HG02588 (cell line): ENCODE measurements at regions not wholly inside any gene's neighbourhood (a gene's known extent, or its start where the extent isn't known, plus 50 kb on each side); places are given as distances from the start of the nearest gene placed in this dataset.

ENCODE experiments used
- ATAC-seq: cut with Tn5 transposase; IDR thresholded peaks from one replicate; pipeline ENCODE4 v1.9.1; 2021; ENCODE audit warnings: mild to moderate bottlenecking, moderate library complexity; ENCODE audit not compliant: unreplicated experiment

DNA sequence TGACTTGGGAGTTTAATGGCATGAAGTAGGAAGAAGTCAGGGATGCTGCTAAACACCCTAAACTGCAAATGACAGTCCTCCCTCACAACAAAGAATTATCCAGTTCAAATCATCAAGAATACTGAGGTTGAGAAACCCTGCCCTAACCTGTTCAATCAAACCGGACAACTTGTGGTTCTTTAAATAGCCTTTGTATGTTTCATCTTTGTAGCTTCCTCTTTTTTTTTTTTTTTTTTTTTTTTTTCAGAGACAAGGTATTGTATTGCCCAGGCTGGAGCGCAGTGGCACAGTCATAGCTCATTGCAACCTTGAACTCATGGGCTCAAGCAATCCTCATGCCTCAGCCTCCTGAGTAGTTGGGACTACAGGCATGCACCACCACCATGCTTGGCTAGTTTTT is 52.5 kb upstream of the TTC29 start:
- ATAC-seq: no peak

DNA sequence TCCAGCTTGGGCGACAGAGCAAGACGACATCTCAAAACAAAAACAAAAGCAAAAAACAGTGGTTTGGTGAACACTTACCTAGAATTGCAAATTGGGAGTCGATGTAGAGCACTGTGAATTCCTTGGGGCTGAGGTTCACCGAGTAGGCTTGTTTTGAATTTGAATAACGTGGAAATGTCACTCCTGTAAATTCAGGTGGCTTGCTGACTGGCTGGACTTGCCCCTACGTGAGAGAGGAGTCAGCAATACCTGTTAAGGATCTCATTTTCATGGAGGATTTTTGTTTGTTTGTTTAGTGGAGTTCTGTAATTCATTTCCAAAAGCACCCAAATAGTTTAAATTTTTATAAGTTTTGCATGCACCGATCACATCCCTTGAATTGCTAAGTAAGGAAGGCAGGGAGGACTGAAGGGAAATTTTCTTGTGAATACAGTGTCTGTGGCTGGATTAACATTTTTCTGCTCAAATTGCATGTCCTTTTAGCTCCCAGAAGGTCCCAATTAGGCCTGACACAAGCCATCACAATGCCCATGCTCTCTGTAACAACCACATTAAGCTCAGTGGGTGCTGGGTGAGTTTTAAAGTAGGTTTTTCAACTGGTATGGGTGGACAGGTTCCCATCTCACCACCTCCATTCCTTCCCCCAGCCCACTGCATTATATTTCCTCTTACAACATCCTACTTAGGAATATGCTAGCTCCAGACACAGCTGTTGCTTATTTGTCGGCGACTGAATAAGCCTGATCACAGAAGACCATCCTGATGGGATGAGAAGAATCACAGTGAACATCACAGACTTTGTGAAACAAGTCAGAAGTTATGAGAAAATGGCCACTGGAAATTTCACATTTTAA is 58.5 kb upstream of the TTC29 start:
- ATAC-seq: no peak

DNA sequence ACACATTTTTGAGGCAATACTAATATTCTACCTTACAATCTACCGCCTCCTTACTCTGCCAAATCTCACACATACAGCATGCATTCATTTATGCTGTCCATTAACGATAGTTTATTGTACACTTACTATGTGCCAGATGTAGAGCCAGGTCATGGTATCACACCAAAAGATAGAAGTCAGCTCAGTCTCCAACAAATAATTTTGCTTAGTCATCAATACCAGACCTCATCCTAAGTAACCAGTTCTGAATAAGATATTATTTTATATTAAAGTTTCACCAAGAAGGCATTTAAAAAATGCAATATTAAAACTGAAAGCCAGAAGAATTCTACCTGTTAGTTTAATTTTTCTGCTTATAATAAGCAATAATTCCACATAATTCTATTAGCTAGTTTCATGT is 60.6 kb upstream of the TTC29 start:
- no peak for ATAC-seq

- ATAC-seq: no peak
Observed at GRCh38 chr4:147009875-147010274, 64.2 kb upstream of the TTC29 start.

DNA sequence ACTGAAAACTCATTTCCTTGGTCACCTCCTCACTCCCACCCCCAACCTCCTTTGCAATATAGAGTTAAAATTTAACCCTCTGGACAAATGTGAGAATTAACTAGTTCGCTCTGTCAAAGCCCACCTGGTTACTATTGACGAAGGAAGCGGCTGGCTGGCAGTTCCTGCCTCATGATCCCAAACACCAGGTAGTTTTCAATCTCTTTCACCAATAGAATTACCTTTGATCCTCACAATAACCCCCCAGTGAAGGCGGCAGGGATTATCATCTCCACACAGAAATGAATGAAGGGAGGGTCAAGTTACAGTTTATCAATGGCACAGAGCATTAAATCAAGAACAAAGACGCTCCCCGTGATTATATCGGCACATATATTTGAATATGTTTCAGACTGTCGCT is 65.7 kb upstream of the TTC29 start:
- no peak for ATAC-seq

DNA sequence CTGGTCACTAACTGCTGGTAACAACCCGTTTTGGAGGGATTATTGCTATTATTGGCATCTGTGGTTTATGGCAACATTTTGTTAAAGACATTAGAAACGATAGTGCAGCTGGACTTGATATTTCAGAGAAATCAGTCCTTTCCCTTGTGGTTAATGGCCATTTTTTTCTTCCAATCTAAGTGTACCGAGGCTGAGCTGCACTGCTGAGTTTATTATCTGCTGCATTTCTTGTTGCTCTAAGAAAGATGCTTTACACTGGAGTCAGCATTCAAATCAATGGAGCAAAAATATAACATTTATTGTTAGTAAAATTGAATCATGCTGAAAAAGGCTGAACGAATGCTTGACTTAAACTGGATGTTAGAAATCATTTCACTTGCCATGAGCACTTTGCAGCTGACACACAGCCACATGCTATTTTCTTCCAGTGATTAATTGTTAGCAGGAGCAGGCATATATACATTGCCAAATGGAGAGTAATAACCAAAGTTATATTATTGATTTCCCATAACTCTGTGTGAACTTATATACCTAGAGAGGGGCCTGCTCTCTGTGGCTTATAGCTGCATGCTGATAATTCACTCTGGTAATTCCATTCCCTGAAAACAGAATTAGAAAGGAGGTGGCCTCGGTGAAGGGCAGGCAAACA is 66.5 kb upstream of the TTC29 start:
- ATAC-seq: no peak

DNA sequence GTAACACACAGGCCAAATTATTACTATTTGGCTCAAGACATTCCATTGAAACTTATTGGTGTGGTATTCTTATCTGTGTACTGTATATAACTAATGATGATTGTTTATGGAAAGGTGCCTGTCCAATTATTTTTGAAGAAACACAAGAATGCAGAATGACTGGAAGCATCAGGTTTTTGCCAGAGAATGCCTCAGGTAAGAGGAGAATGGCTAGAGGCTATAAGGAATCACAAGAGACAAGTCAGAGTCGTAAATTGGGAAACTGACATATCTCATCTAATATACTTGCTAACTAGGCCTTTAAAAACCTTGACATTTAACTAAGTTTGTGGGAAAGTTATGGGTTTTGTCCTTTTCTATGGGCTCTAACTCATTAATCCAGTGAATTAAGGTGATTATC is 69.3 kb upstream of the TTC29 start:
- no peak for ATAC-seq

GRCh38 chr4:147015491-147015890 is 69.8 kb upstream of the TTC29 start:
- no peak for ATAC-seq

- no peak for ATAC-seq
Observed at GRCh38 chr4:147017081-147017480, 71.4 kb upstream of the TTC29 start.

DNA sequence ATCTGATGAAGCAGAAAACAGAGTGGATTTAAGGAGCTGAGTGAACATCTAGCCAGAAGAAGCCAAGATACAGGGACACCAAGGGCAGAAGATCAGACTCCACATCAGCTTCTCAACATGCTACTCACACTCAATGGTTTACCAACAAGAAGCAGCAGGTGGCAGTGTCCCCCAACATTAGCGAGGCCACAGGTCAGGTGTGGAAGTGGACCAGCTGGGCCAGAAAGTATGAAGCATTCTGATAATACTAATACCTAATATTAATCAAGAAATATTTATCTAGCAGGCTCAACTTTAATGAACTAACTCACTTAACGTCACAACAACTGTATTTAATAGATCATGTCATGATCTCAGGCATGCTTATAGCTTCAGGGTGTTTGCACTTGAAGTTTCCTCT is 73.4 kb upstream of the TTC29 start:
- peak; percentile 83 for ATAC-seq

GRCh38 chr4:147020456-147020855 is 74.8 kb upstream of the TTC29 start:
- no peak for ATAC-seq

DNA sequence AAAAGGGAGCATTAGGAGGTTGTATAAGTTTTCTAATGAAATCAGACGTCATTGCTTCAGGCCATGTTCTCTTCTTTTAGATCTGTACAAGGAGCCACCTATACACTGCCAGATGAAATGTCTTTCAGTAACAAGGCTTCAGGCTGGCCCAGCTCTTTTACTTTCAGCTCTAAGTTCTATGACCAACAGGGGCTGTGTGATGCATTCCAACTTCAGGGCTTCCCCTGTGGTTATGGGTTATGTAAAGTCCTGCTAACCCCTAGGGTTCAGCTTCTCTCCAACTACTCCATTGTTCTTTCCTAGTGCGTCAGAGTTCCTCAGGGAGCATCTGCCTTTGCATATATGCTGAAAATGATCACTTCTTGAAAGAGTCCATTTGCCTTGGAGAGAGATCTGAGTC is 79.4 kb upstream of the TTC29 start:
- no peak for ATAC-seq

- ATAC-seq: no peak
Observed at GRCh38 chr4:147029296-147029695, 83.6 kb upstream of the TTC29 start.

- no peak for ATAC-seq
Observed at GRCh38 chr4:147034372-147034771, 88.7 kb upstream of the TTC29 start.

DNA sequence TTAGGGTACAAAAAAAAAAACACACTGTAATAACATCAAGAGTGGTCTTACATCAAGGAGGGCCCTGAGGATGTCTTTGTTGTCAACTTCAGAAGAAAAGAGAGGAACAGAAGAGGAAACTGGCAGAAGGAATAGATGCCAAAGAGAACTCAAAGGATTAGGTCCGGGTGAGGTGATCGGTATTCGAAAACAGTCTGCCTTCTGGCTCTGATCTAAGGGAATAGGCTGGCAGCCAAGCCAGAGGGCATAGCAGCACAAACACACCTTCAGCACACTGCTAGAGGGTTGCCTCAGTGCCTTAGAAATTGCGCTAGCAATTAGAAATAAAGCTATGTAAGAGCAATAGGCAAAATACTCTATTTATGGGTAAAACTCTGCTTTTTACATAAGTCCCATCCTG is 91.4 kb upstream of the TTC29 start:
- no peak for ATAC-seq

DNA sequence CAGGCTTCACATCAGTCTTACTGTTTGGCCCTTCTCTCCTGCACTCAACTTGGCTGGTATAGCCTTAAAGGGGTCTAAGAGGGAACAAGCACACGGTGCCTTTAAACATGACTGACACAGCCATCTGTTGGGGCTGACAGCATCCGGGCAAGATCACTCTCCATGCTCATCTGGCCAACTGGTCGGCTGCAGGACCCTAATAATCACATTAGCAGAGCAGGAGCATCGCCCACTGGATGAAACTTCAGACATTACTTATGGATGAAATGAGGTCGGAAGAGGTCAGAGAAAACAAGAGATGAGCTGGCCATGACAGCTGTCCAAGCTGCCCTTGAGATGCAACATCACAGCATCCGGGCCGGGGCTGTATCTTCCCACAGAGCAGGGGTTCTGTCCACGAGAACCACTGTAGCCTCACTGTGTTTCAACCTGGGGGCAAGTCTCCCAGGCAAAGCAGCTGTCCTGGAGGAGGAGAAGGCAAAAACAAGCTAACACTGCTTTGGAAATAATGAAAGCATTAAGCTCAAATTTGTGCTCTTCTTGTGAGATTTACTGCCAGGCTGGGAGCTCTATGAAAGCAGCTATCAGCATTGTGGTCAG is 94.4 kb upstream of the TTC29 start:
- no peak for ATAC-seq

DNA sequence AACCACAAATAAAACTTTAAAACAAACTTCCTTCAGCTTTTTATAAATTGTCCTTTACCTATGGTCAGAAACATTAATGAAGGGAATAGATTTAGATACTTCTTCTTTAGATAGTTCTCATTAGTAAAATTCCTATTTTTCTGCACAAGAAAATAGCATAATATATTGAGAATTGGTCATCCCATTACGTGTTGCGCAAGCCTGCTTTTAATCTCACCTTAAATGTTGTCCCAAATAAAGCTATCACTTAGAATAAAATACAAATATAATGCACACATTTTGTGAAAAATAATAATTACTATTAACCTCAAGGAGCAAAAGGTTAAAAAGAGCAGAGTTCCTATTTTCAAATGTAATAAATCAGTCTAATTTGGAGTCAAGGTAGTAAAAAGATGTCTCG is 95.2 kb upstream of the TTC29 start:
- no peak for ATAC-seq

DNA sequence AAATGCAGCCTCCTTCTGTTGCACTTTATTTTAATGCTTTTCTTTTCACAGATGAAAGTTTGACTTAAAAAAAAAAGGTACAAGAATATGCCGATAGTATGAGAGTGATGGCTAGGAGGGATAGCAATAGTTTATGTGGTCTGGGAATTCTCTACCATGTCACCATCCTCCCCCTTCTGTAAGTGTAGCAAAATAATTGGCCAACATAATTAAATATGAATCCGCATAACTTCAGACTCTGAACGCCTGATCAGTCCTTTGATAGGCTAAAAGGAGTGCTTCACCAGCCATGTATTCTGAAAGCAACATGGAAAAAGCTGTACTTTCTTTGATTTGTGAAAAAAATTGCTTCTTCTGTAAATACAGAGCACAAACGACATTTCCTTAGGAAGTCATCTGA is 95.7 kb upstream of the TTC29 start:
- ATAC-seq: no peak

GRCh38 chr4:147042046-147042445 is 96.4 kb upstream of the TTC29 start:
- ATAC-seq: no peak

GRCh38 chr4:147044241-147044640 is 98.6 kb upstream of the TTC29 start:
- no peak for ATAC-seq

GRCh38 chr4:147049946-147050345 is 104.3 kb upstream of the TTC29 start:
- ATAC-seq: no peak

DNA sequence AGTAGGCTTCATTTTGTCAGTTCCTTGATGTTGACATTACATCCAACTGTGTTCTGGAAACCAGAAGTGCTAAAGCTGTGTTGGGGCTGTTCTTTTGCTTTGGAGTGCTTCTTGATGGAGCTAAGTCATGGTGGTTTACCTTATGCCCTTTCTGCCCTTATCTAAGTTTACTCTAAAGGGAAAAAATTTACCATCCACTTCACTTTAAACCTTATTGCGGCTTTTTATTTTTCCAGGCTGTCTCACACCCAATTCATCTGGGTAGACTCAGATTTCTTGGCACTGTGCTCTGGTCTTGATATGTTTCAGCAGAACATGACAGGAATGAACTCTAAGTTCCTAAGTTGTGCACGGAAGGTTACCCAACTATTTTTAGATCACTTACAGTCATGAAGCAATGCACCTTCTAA is 104.7 kb upstream of the TTC29 start:
- no peak for ATAC-seq
